HS-27A (cell line): ENCODE measurements at regions not wholly inside any gene's neighbourhood (a gene's known extent, or its start where the extent isn't known, plus 50 kb on each side); places are given as distances from the start of the nearest gene placed in this dataset.

Source experiments
- DNase-seq: peaks from one replicate; pipeline ENCODE4 v3.0.0-alpha.2; 2012; ENCODE audit warnings: low read depth, missing footprints

DNA sequence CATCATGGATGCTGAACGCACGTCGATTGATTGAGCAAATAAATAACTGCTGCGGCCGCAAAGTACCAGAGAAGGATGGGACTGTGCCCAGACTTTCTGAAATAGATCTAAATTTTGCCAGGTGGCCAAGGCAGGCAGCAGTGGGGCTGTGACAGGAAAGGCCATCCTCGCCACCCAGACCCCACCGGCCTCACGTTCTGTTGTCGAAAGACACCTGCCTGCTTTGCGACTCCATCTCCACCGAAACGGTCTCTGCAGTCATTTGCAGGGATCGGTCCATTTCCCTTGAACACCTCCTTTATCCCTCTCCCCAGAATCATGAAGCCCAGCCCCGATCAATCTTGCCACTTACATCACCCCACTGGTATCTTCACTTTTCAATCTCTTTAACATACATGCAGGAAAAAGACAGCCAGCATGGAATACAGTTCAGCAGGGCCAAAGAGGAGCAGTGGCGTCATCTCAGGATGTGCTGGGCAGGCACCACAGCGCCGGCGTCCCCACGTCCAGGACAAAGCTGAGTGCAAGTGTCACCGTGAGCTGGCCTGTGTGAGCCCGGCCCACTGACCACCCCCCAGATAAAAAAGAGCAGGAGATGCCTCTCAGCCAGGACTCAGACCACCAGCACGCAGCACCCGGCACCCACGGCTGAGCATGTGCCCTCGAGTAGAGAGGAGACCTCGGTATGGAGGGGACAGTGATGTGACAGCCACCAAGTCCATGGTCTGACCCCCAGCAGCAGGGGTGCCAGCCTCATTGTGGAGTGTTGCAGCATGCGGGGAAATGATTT lies 610.3 kb downstream of the TBC1D22A start:
- no peak for DNase-seq

DNA sequence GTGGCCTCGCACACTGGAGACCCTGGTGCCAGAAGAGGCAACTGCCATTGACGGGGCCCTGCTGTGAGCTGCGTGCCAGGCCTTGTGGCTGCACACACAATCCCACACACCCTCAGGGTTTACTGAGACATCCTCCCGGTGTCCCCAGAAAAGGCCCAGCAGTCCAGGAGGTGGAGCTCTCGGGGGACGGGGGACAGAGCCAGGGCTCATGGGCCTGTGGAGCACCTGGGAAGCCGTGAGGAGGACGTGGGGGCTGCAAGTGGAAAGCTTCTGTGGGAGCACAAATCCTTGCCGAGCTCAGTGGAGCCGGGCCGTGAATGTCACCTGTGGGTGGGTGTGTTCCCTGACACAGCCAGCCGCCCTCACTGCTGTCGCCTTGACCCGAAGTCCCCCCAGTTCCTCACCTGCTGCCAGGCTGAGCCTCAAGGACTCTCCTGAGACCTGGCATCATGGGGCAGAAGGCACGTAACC lies 609.7 kb downstream of the TBC1D22A start:
- DNase-seq: no peak

DNA sequence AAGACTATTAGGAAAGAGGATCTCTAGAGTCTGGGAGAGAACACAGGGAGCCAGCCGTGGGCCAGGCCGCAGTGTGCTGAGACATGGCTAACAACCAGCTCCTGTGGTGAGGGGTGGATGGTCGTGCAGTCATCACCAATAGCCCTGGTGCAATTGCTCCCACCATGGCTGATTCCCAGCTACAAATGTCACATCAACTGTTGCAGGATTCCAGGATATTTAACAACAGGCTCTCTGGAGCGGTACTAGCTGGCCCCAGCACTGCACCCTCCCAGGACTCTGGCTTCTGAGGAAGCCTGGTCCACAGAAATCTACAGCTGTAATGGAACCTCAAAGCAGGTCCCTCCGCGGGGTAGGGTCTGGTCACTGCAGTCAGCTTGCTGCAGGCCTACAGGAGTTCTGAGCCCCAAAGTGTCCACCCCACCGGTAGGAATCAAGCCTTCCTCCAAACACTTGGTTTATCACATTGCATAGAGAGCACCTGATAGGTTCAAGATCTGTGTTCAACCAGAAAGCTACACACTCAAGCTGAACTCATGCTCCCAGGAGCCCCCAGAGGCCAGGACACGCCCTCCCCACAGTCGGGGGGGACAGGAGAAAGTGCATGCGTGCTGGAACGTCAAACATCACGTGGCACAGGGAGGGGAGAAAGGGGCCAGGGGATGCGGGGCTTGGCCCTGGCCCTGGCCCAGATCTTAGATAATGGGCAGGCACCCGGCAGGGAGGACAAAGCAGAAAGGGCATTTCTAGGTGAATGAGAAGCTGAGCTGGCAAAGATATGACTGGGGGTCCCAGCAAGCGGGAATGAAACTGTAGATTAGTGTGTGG lies 609.0 kb downstream of the TBC1D22A start:
- DNase-seq: no peak

DNA sequence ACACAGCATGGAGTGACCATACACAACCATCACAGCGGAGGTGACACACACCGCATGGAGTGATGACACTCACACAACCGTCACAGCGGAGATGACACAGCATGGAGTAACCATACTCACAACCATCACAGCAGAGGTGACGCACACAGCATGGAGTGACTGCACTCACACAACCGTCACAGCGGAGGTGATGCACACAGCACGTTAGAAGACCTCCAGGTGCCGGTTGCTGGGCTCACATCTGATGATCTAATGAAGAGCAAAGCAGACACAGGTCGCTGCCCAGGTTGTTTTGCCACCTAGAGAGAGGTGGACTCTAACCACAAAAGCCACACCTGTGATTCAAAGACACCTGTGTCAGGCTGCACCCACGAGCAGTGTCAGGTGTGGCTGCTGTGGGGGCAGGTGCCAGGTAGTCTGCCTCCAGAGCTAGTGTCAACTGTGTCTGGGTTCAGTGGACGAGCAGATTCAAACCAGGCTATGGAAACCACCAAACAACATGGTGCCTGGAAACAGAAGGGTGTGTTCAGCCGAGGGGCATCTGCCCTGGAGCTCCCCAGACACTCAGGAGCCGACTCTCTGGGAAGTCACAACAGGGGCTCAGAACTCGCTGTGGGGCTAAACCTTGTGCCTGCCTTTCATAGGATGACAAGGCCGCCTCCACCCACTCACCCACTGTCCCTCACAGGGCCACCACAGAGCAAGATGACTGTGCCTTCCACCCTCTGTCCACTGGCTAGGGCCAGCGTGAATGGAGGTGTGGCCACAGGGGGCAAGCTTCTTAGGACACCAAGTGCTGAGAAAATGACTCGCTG lies 608.2 kb downstream of the TBC1D22A start:
- no peak for DNase-seq

DNA sequence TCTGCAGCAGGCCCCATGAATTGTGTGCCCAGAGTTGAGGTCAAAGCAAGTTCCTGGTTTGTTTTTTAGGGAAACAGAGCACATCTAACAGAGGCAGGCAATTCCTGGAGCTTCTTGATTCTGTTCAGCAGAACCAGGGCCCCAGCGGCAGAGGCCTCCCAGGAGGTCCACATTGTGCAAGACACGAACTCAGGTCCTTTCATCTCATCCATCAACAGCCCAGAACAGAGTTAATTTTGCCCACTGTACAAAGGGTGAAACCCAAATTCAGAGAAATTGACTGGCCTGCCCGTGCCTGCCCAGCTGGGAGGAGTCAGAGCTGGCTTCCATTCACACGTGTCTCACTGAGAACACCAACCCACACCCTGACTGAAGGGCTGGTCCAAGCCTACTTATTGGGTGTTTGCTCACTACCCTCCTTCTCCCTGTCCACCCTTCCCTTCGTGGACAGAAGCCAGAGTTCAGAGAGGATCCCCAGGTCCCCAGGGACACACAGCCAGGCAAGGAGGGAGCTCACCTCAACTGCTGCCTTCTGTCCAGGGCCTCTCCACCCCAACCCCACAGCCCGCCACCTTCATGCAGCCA lies 607.1 kb downstream of the TBC1D22A start:
- DNase-seq: no peak

DNA sequence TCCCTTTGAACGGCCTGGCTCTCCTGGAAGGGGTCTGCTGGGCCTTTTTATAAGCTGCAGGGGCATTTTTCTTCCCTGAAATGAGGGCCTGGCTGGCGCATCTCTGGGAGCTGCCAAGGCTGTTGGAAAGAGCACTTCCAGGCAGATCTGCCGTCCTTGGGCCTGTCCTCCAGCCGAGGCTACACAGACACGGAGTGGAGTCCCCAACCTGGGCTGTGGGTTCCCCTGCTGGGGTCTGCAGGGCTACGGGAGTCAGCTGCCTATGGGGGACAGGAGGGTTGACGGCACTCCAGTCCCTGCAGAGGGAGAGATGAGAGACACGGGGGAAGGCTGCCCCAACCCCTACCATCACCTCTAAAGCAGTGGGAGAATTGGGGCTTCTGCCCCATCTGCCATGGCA lies 606.6 kb downstream of the TBC1D22A start:
- no peak for DNase-seq

DNA sequence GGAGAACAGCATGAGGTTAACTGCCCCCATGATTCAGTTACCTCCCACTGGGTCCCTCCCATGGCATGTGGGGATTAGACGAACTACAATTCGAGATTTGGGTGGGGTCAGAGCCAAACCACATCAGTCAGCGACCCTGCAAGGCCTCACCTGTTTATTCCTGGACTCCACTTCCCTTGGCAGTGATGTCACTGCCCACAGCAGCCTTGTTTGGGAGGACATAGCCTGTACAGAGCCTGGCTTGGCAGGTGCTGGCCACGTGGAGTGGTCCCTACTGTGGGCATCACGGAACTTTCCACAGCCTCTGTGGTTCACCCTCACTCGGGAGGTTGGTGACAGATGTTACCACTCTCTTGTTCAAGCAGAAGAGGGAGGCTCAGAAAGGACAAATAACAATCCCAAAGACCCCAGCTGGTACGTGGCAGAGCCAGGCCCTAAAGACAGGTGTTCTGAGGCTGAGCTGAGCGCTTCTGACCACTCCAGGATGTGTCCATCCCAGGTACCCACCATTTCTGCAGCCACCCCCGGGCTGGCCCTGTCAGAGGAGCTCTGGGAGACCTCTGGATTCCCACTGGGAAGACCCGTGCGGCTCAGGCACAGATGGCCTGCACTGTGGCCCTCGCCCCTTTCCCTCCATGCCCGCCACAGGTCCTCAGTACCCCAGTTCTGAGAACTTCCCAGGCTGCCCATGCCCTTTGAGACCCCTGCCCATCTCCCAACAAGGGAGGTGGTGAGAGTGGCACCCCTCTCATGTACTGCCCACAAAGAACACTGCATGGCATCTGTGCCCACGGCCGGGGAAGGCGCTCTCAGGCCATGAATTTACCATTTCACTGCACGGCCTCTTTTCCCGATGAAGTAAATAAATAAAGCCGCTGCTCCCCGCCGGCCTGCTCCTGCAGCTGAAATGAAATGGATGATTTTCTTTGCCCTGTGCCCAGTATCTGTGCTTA lies 605.8 kb downstream of the TBC1D22A start:
- DNase-seq: no peak

DNA sequence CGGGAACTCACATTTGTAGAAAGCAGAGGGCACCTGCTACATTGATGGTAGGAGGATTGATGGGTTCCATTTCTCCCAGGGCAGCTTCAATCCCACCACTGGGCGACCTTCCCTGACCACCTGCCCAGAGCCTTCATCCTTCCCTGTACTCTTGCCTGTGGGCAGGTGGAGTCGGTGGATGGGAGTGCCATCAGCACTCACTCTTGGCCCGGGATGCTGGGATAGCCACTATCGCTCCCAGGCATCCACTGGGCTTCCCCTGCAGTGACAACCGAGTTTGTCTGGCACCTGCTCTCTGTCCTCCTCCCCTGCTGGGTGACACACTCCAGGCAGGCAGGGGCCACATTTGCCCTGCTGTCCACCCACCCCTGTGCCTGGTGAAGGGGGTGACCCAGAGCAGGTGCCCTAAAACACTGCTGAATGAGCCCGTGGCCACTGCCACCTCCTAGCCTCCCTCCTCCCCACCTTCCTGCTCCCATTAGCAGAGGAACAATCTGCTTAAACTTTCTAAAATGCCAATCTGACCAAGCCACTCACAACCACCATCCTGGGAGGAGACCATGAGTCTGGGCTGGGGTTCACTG lies 604.7 kb downstream of the TBC1D22A start:
- no peak for DNase-seq

DNA sequence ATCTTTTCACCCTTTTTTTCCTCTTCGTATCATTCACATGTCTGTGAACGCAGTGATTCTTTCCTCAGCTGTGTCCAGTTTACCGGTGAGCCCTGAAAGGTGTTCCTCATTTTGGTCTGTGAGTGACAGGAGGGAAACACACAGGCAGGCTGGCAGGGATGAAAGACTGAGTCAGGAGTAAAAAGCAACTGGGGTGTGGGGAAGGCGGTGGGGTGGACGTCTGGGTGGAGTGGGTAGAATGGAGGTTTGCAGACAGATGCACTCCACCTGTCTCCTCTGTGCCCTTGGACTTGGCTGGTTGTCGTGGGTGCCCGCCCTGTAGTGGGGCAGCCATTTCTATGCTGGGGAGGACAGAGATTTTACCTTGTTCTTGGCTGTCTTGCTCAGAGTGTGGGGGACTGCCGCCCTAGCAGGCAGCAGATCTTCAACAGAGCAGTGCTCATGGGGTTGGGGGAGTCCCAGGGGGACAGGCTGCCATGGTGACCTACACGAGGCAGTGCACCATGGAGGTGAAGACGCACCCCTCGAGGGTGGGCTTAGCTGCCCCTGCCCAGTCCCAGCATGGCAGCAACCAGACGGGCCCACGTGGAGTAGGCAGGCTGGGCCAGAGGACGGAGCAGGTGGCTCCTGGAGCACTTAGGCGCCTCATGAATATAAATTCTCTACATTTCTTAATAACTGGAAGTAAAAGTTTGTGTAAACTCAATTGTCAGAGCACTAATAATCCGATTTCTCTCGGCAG lies 603.7 kb downstream of the TBC1D22A start:
- no peak for DNase-seq

DNA sequence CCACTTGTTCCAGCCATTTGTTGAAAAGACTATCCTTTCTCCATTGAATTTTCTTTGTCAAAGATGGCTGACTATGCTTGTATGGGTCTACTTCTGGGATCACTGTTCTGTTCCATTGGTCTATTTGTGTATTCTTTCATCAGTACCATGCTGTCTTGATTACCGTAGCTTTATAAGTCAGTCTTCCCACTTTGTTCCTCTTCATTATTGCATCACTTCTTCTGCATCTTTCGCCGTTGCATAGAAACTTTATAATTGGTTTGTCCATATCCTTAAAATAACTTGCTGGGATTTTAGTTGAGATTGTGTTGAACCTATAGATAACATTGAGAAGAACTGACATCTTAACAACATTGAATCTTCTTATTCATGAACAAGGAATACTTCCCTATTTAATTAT lies 598.8 kb downstream of the TBC1D22A start:
- no peak for DNase-seq

DNA sequence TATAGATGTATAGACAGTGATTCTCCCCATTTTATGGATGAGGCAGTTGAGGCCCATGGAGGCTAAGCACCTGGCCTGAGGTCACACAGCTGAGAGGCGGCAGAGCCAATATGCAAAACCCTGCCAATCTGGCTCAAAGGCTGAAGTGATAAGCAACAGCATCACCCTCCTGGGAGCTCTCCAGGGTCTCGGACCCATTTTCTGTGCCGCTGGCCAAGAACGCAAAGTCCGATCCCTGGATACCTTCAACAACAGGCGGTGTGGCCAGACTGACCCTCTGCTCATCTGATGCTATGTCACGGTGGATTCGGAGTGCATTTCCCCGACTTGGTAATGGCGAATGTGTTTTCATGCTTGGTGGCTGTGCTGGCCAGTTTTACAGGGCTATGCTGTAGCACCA lies 595.0 kb downstream of the TBC1D22A start:
- no peak for DNase-seq

DNA sequence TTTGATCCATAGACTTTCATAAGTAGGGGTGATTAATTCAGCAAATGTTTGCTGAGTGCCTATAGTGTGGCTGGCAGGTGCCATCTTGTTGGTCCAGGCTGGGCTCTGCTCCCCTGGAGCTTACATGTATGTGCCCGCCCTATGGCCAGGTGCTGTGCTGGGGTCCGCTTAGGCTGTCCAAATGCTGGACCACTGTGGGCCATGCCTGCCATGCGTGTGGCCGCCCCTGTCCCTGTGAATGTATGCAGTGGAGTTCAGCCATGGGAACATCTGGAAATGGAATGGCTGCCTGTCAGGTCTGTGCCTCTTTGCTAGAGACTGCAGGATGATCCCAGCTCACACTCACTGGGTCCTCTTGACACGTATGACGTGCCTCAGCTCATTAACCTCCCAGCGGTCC lies 594.6 kb downstream of the TBC1D22A start:
- no peak for DNase-seq

DNA sequence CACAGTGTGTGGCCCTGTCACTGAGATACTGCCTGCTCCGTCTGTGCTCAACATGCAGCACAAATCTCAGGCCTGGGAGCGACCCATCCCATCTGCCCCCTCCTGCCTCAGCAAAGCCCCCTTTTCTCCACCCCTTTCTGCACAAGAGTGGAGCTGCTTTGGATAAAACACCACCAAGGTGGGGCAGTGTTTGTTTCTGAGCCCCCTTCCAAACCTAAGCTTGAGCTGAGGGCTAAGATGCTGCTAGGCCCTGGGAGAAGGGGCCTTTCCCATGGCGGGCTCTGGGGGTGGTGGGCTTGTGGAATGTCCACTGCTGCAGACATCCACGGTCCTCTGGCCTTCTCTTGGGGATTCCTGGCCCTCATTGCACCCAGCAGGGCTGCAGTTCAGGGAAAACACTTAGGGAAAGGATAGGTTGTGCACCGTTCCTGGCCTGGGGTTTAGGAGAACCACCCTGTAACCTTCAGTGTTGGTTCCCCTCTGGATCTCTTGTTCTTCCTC lies 594.1 kb downstream of the TBC1D22A start:
- no peak for DNase-seq

DNA sequence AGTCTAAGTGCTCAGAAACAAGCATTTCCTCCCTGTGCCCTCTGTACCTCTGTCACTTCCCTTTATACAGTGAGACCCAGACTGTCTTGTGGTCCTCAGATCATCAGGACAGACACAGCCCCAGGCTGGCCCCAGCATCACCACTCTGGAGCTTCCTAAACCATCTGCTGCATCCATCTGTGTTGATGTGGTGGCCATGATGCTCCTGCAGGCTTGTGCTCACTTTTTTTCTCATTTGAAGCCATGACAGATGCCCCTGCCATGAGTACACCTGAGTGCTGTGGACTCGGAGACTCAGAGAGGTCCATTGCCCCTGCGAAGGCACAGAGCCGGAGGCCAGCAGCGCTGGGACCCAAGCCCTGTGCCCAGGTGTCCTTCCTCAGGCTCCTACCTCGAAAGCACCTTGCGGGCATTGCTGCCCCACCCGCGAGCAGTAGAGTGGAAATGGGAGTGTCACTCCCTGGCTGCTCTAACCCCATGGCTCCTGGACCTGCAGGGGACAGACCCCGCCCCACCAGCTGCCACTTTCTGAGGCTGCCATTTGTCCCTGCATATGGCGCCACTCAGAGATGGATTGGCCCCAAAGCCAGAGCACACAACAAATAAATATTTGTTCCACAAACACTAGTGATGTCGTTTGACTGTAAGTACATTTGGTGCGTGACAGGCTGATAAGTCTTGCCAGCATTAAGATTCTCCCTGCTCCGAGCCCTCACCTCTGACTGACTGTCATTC lies 593.5 kb downstream of the TBC1D22A start:
- DNase-seq: no peak

DNA sequence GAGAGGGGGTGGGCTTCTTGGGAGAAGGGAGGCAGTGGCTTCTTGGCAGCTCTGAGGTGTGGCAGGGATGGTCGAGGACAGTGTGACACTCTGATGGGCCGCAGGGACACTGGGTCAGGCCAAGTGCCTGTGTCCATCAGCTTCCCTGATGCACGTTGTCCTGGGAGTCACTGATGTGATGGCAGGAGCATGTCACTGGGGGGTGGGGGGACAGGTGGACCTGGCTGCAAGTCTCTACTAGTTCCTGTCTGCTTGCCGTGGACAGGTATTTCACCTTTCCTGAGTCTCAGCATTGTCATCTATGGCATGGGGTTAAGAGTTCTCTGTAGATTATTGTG lies 592.9 kb downstream of the TBC1D22A start:
- no peak for DNase-seq

DNA sequence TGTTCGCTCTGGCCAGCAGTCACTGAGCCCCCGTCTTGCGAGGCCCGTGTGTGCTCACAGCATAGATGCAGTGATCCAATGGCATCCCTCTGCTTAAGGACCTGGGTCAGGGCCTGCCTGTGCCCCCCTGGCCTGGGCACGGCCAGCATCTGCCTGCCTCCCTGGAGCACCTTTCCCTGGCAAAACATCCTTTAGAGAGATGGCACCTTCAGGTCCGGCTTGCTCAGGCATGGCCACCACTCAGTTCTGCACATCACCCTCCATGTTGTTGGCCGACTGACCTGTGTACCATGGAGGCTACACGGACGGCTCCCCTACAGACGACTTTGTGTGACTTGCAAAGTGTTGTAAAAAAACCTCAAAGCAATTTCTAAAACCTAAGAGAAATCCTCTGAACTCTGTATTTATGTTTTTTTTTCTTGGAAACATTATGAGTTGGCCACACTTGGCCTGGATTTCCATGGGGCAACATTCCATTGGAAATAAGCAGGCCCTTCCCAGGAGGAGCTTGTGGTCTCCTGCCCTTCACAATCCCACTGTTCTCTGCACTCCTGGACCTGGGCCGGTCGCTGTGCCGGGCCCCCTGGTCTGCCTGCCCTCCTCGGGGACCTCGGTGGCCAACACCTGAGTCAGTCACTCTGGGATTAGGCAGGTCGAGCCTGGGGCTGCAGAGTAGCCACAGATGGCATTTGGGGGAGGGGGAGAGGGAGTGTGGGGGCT lies 592.4 kb downstream of the TBC1D22A start:
- no peak for DNase-seq

DNA sequence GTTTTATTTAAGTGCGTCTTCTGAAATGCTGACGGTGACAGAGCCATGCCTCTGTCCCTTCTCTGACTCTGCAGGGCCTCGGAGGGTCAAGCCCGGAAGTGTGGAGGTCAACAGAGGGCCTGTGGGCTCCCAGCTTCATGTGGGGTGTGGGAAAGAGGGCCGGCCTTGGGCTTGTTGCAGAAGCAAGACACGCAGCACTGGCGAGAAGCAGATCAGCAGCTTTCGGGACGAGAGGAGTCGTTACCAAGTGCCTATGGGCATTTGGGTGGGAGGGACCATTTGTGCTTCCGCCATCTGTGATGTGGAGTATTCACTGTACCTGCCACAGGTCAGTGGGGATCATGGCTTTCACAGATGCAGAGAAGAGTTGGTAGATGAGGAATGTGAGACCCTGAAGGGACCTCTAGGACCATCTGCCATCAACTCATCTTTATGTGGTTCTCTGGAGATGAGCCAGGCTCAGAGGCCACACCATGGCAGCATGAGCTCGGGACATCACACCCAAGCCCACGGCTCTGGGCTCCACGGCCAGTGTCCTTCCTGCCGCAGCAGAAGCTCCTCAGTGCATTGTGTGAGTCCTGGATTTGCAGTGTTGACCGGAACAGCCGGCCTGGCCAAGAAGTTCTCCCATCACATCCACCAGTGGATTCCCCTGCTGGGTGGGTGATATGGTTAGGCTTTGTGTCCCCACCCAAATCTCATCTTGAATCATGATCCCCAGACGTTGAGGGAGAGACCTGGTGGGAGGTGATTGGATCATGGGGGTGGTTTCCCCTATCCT lies 590.7 kb downstream of the TBC1D22A start:
- DNase-seq: no peak
